SK-N-SH treated with all-trans-retinoic acid at 6 μM for 48 hours (cell line): ENCODE measurements at regions not wholly inside any gene's neighbourhood (a gene's known extent, or its start where the extent isn't known, plus 50 kb on each side); places are given as distances from the start of the nearest gene placed in this dataset.

Experiments
- ATAC-seq: fragments of 200-7000 bp; cut with Tn5 transposase; 3 replicates; pipeline ENCODE4 v1.9.1; 2020; ENCODE audit warnings: mild to moderate bottlenecking, moderate library complexity
- ARNTL ChIP-seq: fragments of 450-650 bp; formaldehyde crosslinking; IDR thresholded peaks from 2 replicates; pipeline ENCODE4 v1.5.0; 2020; ENCODE audit warnings: low read depth, mild to moderate bottlenecking, moderate library complexity, borderline replicate concordance
- BACH2 ChIP-seq: fragments of 250-450 bp; sonication (Bioruptor Pico); IDR thresholded peaks from 2 replicates; pipeline ENCODE4 v1.9.0; 2021; ENCODE audit warnings: mild to moderate bottlenecking, borderline replicate concordance
- CREB5 ChIP-seq: fragments of 250-450 bp; sonication (Bioruptor Pico); IDR thresholded peaks from 2 replicates; pipeline ENCODE4 v1.5.1; 2020; ENCODE audit warnings: low read depth, mild to moderate bottlenecking, moderate library complexity
- CSDC2 ChIP-seq: fragments of 250-450 bp; sonication (Bioruptor Pico); IDR thresholded peaks from 2 replicates; pipeline ENCODE4 v1.5.0; 2020; ENCODE audit warnings: mild to moderate bottlenecking, moderate library complexity
- ESRRG ChIP-seq: fragments of 250-450 bp; sonication (Bioruptor Pico); IDR thresholded peaks from 2 replicates; pipeline ENCODE4 v1.6.1; 2021; ENCODE audit warnings: mild to moderate bottlenecking
- GLIS3 ChIP-seq: fragments of 250-450 bp; sonication (Bioruptor Pico); IDR thresholded peaks from 2 replicates; pipeline ENCODE4 v1.5.0; 2020; ENCODE audit warnings: mild to moderate bottlenecking, moderate library complexity
- ISL1 ChIP-seq: fragments of 250-450 bp; sonication (Bioruptor Pico); IDR thresholded peaks from 2 replicates; pipeline ENCODE4 v2.1.2; 2022; ENCODE audit warnings: mild to moderate bottlenecking, moderate library complexity
- OSR1 ChIP-seq: fragments of 250-450 bp; sonication (Bioruptor Pico); IDR thresholded peaks from 2 replicates; pipeline ENCODE4 v1.8.0; 2022; ENCODE audit warnings: moderate library complexity, mild to moderate bottlenecking, inconsistent platforms
- PATZ1 ChIP-seq: fragments of 250-450 bp; sonication (Bioruptor Pico); IDR thresholded peaks from 2 replicates; pipeline ENCODE4 v1.8.0; 2020; ENCODE audit warnings: mild to moderate bottlenecking, moderate library complexity, borderline replicate concordance
- POU6F1 ChIP-seq: fragments of 250-450 bp; sonication (Bioruptor Pico); IDR thresholded peaks from 2 replicates; pipeline ENCODE4 v1.8.0; 2021; ENCODE audit warnings: low read depth, mild to moderate bottlenecking, moderate library complexity, borderline replicate concordance
- PPARA ChIP-seq: fragments of 250-450 bp; sonication (Bioruptor Pico); IDR thresholded peaks from 2 replicates; pipeline ENCODE4 v1.5.0; 2020; ENCODE audit warnings: mild to moderate bottlenecking, borderline replicate concordance
- RARB ChIP-seq: fragments of 250-450 bp; sonication (Bioruptor Pico); IDR thresholded peaks from 2 replicates; pipeline ENCODE4 v1.8.0; 2021; ENCODE audit warnings: mild to moderate bottlenecking, moderate library complexity
- SNAI2 ChIP-seq: fragments of 250-450 bp; sonication (Bioruptor Pico); IDR thresholded peaks from 2 replicates; pipeline ENCODE4 v1.5.0; 2020; ENCODE audit warnings: mild to moderate bottlenecking, moderate library complexity
- TCF4 ChIP-seq: fragments of 250-450 bp; sonication (Bioruptor Pico); IDR thresholded peaks from 2 replicates; pipeline ENCODE4 v1.8.0; 2021; ENCODE audit warnings: mild to moderate bottlenecking, moderate library complexity, borderline replicate concordance
- TOX ChIP-seq: fragments of 250-450 bp; sonication (Bioruptor Pico); IDR thresholded peaks from 2 replicates; pipeline ENCODE4 v1.8.0; 2021; ENCODE audit warnings: mild to moderate bottlenecking, moderate library complexity, borderline replicate concordance
- TSHZ2 ChIP-seq: fragments of 250-450 bp; sonication (Bioruptor Pico); IDR thresholded peaks from 2 replicates; pipeline ENCODE4 v1.5.0; 2020; ENCODE audit warnings: mild to moderate bottlenecking, moderate library complexity
- ZC3H10 ChIP-seq: fragments of 250-450 bp; sonication (Bioruptor Pico); IDR thresholded peaks from 2 replicates; pipeline ENCODE4 v1.5.1; 2021; ENCODE audit warnings: mild to moderate bottlenecking, moderate library complexity
- ZFP3 ChIP-seq: fragments of 250-450 bp; sonication (Bioruptor Pico); IDR thresholded peaks from 2 replicates; pipeline ENCODE4 v1.5.0; 2020; ENCODE audit warnings: mild to moderate bottlenecking, moderate library complexity
- ZFP30 ChIP-seq: fragments of 450-650 bp; formaldehyde crosslinking; IDR thresholded peaks from 2 replicates; pipeline ENCODE4 v1.5.0; 2022; ENCODE audit warnings: mild to moderate bottlenecking, moderate library complexity
- ZNF565 ChIP-seq: fragments of 450-650 bp; formaldehyde crosslinking; conservative IDR thresholded peaks from 2 replicates; pipeline ENCODE4 v1.5.0; 2020; ENCODE audit warnings: low read depth, mild to moderate bottlenecking, moderate library complexity
- ZNF70 ChIP-seq: fragments of 450-650 bp; formaldehyde crosslinking; IDR thresholded peaks from 2 replicates; pipeline ENCODE4 v1.5.0; 2020; ENCODE audit warnings: mild to moderate bottlenecking, moderate library complexity
- ZNF8 ChIP-seq: fragments of 450-650 bp; formaldehyde crosslinking; IDR thresholded peaks from 2 replicates; pipeline ENCODE4 v1.5.0; 2020; ENCODE audit warnings: mild to moderate bottlenecking, moderate library complexity

- ATAC-seq, result no peak
- TF ChIP-seq ISL1 (no peak), SNAI2 (no peak), OSR1 (CRISPR knock-in tag) (no peak), ZFP30 (no peak), ZNF70 (CRISPR knock-in tag) (no peak), ZC3H10 (CRISPR knock-in tag) (no peak), GLIS3 (no peak), TSHZ2 (CRISPR knock-in tag) (no peak)
- TF ChIP-seq, all 23 proteins: peak for 0
These were observed 166.9 kb downstream of the ASMT start for GRCh38 chrX:1781766-1782165.

- TF ChIP-seq ZFP3 (CRISPR knock-in tag), result no peak
- no peak for TF ChIP-seq PPARA
- TF ChIP-seq ZC3H10 (CRISPR knock-in tag), result no peak
- TF ChIP-seq TOX, result no peak
- TF ChIP-seq BACH2 (CRISPR knock-in tag), result no peak
- no peak for TF ChIP-seq ZFP30
- TF ChIP-seq CSDC2 (CRISPR knock-in tag), result no peak
- TF ChIP-seq ZNF565, result no peak
- no peak for TF ChIP-seq RARB
- TF ChIP-seq ZNF8, result no peak
- TF ChIP-seq GLIS3, result no peak
- no peak for ATAC-seq
These were observed 169.9 kb downstream of the ASMT start for GRCh38 chrX:1784773-1785172.

GRCh38 chrX:1788300-1788911 lies 173.5 kb downstream of the ASMT start:
- no peak for TF ChIP-seq POU6F1 (CRISPR knock-in tag)
- no peak for TF ChIP-seq TCF4 (CRISPR knock-in tag)
- TF ChIP-seq ZNF70 (CRISPR knock-in tag), result no peak
- no peak for TF ChIP-seq ZC3H10 (CRISPR knock-in tag)
- TF ChIP-seq CSDC2 (CRISPR knock-in tag), result no peak
- TF ChIP-seq RARB, result no peak
- TF ChIP-seq GLIS3, result no peak
- ATAC-seq, result no peak

- TF ChIP-seq ZNF565 (no peak), GLIS3 (no peak), TOX (no peak), ZFP30 (no peak), PATZ1 (CRISPR knock-in tag) (no peak), ESRRG (CRISPR knock-in tag) (no peak), CREB5 (CRISPR knock-in tag) (no peak), ZC3H10 (CRISPR knock-in tag) (no peak), PPARA (no peak), SNAI2 (no peak), POU6F1 (CRISPR knock-in tag) (no peak), RARB (no peak), ZNF70 (CRISPR knock-in tag) (no peak), BACH2 (CRISPR knock-in tag) (no peak), OSR1 (CRISPR knock-in tag) (no peak), ZNF8 (no peak), CSDC2 (CRISPR knock-in tag) (no peak), ARNTL (no peak), TCF4 (CRISPR knock-in tag) (no peak)
- ATAC-seq, result no peak
These were observed 177.8 kb downstream of the ASMT start for GRCh38 chrX:1792636-1793035.
